HCT116 (cell line): ENCODE measurements at regions not wholly inside any gene's neighbourhood (a gene's known extent, or its start where the extent isn't known, plus 50 kb on each side); places are given as distances from the start of the nearest gene placed in this dataset.
A peak's percentile ranks its signal among the peaks of the same experiment; 100 is the strongest.

Experiments
- CEBPB ChIP-seq: IDR thresholded peaks from 2 replicates; pipeline ENCODE4 v1.6.1; 2012; ENCODE audit warnings: low read depth
- EZH2 ChIP-seq: fragments of 200-600 bp; sonication (generic); IDR thresholded peaks from 2 replicates; pipeline ENCODE4 v1.6.1; 2017; ENCODE audit warnings: antibody characterized with exemption, mixed run types
- EZH2phosphoT487 ChIP-seq: fragments of 200-600 bp; IDR thresholded peaks from 2 replicates; pipeline ENCODE4 v1.6.1; 2018; ENCODE audit warnings: antibody characterized with exemption, borderline replicate concordance
- POLR2A ChIP-seq: IDR thresholded peaks from 2 replicates; pipeline ENCODE4 v1.7.0; 2011; ENCODE audit warnings: borderline replicate concordance; ENCODE audit not compliant: insufficient read depth, insufficient read length; ENCODE audit errors: extremely low read depth
- POLR2AphosphoS5 ChIP-seq: IDR thresholded peaks from 2 replicates; pipeline ENCODE4 v1.6.1; 2011; ENCODE audit warnings: mild to moderate bottlenecking, low read depth, low read length, moderate library complexity
- SIN3A ChIP-seq: IDR thresholded peaks from 2 replicates; pipeline ENCODE4 v1.6.1; 2012; ENCODE audit warnings: low read depth
- SP1 ChIP-seq: IDR thresholded peaks from 2 replicates; pipeline ENCODE4 v1.6.1; 2012; ENCODE audit warnings: low read depth
- SRF ChIP-seq: IDR thresholded peaks from 2 replicates; pipeline ENCODE4 v1.6.1; 2012; ENCODE audit warnings: low read depth
- ZFX ChIP-seq: fragments of 450-650 bp; IDR thresholded peaks from 2 replicates; pipeline ENCODE4 v1.6.1; 2017
- TF ChIP-seq, protein P1 (sequence below), 3 experiments: fragments of 200-600 bp in 1 of 3; sonication (generic) in 1 of 3; IDR thresholded peaks in 2 of 3; conservative IDR thresholded peaks in 1 of 3; 2 replicates each; pipeline ENCODE4 v1.5.1; 2012 to 2017; ENCODE audit warnings: low read depth in 2 of 3, low read length in 2 of 3, antibody characterized with exemption in 1 of 3, borderline replicate concordance in 1 of 3, control low read depth in 1 of 3, mild to moderate bottlenecking in 1 of 3, mixed read lengths in 1 of 3, mixed run types in 1 of 3, moderate library complexity in 1 of 3; ENCODE audit not compliant: insufficient read depth in 1 of 3
- TF ChIP-seq, protein P2 (sequence below): IDR thresholded peaks from 2 replicates; pipeline ENCODE4 v1.6.1; 2012

DNA sequence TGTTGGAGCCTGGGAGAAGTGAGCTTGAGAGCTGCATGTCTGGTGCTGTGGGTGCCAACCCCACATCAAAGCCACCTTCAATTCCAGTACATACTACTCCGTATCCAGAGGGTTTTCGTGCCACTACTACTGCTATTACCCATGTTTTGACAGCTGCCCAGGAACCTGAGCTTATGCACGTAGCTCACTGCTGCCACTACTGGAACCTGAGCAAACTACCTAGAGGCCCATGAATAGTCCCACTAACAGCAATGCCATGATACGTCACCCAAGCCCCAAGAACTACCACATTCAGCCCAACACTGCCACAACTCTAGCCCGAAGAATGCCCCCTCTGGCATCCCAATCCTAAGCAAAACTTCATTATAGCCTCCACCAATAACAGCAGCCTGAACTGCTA, 215.2 kb upstream of the BCHE start:
- TF ChIP-seq, protein P1, sequence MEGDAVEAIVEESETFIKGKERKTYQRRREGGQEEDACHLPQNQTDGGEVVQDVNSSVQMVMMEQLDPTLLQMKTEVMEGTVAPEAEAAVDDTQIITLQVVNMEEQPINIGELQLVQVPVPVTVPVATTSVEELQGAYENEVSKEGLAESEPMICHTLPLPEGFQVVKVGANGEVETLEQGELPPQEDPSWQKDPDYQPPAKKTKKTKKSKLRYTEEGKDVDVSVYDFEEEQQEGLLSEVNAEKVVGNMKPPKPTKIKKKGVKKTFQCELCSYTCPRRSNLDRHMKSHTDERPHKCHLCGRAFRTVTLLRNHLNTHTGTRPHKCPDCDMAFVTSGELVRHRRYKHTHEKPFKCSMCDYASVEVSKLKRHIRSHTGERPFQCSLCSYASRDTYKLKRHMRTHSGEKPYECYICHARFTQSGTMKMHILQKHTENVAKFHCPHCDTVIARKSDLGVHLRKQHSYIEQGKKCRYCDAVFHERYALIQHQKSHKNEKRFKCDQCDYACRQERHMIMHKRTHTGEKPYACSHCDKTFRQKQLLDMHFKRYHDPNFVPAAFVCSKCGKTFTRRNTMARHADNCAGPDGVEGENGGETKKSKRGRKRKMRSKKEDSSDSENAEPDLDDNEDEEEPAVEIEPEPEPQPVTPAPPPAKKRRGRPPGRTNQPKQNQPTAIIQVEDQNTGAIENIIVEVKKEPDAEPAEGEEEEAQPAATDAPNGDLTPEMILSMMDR (IDR thresholded peaks at IDR 0.05 in 2 of 3, conservative IDR thresholded peaks at IDR 0.05 in 1 of 3; ENCODE audit: borderline replicate concordance in 1 of 3, insufficient read depth in 1 of 3, low read depth in 2 of 3, low read length in 2 of 3) = peak in 2 of 3 experiments; percentile 28 to 31; a peak in 3 of 6 replicates
- TF ChIP-seq SP1 = no peak
- no peak for TF ChIP-seq ZFX
- no peak for TF ChIP-seq EZH2phosphoT487
- TF ChIP-seq POLR2AphosphoS5 = no peak
- no peak for TF ChIP-seq CEBPB
- no peak for TF ChIP-seq SIN3A
- no peak for TF ChIP-seq SRF
- no peak for TF ChIP-seq POLR2A
- no peak for TF ChIP-seq EZH2
- TF ChIP-seq, protein P2, sequence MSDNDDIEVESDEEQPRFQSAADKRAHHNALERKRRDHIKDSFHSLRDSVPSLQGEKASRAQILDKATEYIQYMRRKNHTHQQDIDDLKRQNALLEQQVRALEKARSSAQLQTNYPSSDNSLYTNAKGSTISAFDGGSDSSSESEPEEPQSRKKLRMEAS = no peak
